Spleen (tissue), 11 donors: ENCODE measurements at regions not wholly inside any gene's neighbourhood (a gene's known extent, or its start where the extent isn't known, plus 50 kb on each side); places are given as distances from the start of the nearest gene placed in this dataset.

Experiments used
- DNase-seq: peaks from one replicate; pipeline ENCODE4 v3.0.0-alpha.2; 2020
- H3K27ac ChIP-seq, 8 donors: fragments of 200-600 bp; sonication (generic) in 7 of 8; 1 replicate in 4 of 8; 2 replicates in 4 of 8; pipeline versions ENCODE4 v1.5.0 to v1.8.0; 2016 to 2021; ENCODE audit warnings: inconsistent platforms in 4 of 8, mild to moderate bottlenecking in 4 of 8, moderate library complexity in 1 of 8
- H3K27me3 ChIP-seq, 7 donors: fragments of 200-600 bp; sonication (generic) in 6 of 7; replicated peaks in 1 of 7; 1 replicate in 4 of 7; 2 replicates in 3 of 7; pipeline versions ENCODE4 v1.5.0 to v1.8.0; 2016 to 2021; ENCODE audit warnings: inconsistent platforms in 3 of 7, mild to moderate bottlenecking in 1 of 7
- H3K36me3 ChIP-seq, 6 donors: fragments of 200-600 bp; sonication (generic) in 5 of 6; 1 replicate in 4 of 6; 2 replicates in 2 of 6; pipeline versions ENCODE4 v1.5.0 to v1.8.0; 2016 to 2021; ENCODE audit warnings: inconsistent platforms in 2 of 6
- H3K4me1 ChIP-seq, 6 donors: fragments of 200-600 bp; sonication (generic) in 5 of 6; 1 replicate in 3 of 6; 2 replicates in 3 of 6; pipeline versions ENCODE4 v1.5.0 to v1.8.0; 2016 to 2021; ENCODE audit warnings: inconsistent platforms in 3 of 6
- H3K4me3 ChIP-seq, 8 donors: fragments of 200-600 bp; sonication (generic) in 7 of 8; 1 replicate in 4 of 8; 2 replicates in 4 of 8; pipeline versions ENCODE4 v1.5.0 to v1.8.0; 2016 to 2021; ENCODE audit warnings: inconsistent platforms in 4 of 8, mild to moderate bottlenecking in 4 of 8, moderate library complexity in 2 of 8
- H3K9me3 ChIP-seq, 8 donors: fragments of 200-600 bp; sonication (generic) in 7 of 8; 1 replicate in 4 of 8; 2 replicates in 4 of 8; pipeline versions ENCODE4 v1.5.0 to v1.8.0; 2016 to 2021; ENCODE audit warnings: inconsistent platforms in 4 of 8
- CTCF ChIP-seq, 11 experiments: fragments of 200-600 bp in 7 of 11; fragments of 450-650 bp in 4 of 11; sonication (generic) in 4 of 11; IDR thresholded peaks in 8 of 11; conservative IDR thresholded peaks in 3 of 11; 1 replicate in 7 of 11; 2 replicates in 4 of 11; pipeline versions ENCODE4 v1.4.0 to v1.8.0; 2016 to 2021; ENCODE audit warnings: antibody characterized with exemption in 11 of 11, inconsistent platforms in 4 of 11, mild to moderate bottlenecking in 1 of 11
- POLR2A ChIP-seq, 3 donors: fragments of 450-650 bp; IDR thresholded peaks; one replicate each; pipeline ENCODE4 v1.5.1; 2017; ENCODE audit warnings: antibody characterized with exemption in 3 of 3, mild to moderate bottlenecking in 1 of 3
- POLR2AphosphoS5 ChIP-seq, 3 donors: sonication (generic); formaldehyde crosslinking; IDR thresholded peaks; one replicate each; pipeline ENCODE4 v1.5.1; 2017; ENCODE audit warnings: antibody characterized with exemption in 3 of 3
- WGBS, 5 donors: extraction: QIAGEN DNeasy Blood & Tissue Kit in 3 of 5; methylation state at CpG; one replicate each; pipeline versions ENCODE4 v1.1.5 to v1.1.7; 2013 to 2018; 5-methylcytosine and 5-hydroxymethylcytosine counted together
- intact Hi-C: fragments of 100-400 bp; cut with DNase I; formaldehyde crosslinking; loops from one replicate; pipeline ENCODE4 v1.15.0; 2023; ENCODE audit warnings: low total_unique reads
- donor health status: healthy with polysubstance abuse.
- donor health status: DM: no; HTN: no; CAD: no; lungs with moderate emphysema.
- donor health status: DM: no; HTN: no; CAD: no.
- donor health status: Bipolar disorder and iron deficiency.
- donor health status: healthy.
- donor health status: DM: no; HTN: no; CAD: no.
- donor health status: DM: yes; HTN: yes; CAD: no.

- no peaks in the 10 kb centered on the region for H3K36me3 ChIP-seq
- no peak overlapping the region for H3K4me3 ChIP-seq
- 77 to 96% (median 91%) methylated on average over 3 of the region's 3 CpGs for WGBS, 5 donors
- no peaks in the 10 kb centered on the region for H3K4me1 ChIP-seq
- TF ChIP-seq POLR2AphosphoS5 (IDR thresholded peaks at IDR 0.05) = no peak
- TF ChIP-seq POLR2A (IDR thresholded peaks at IDR 0.05) = no peak
- TF ChIP-seq CTCF (IDR thresholded peaks at IDR 0.05 in 8 of 11, conservative IDR thresholded peaks at IDR 0.05 in 3 of 11) = no peak
- H3K9me3 ChIP-seq = no peaks in the 10 kb centered on the region
- DNase-seq = no peak
- H3K27ac ChIP-seq = no peak overlapping the region
- no peaks in the 10 kb centered on the region for H3K27me3 ChIP-seq
- intact Hi-C loops = no loop called here
These were observed 250.7 kb upstream of the TNP1 start for GRCh38 chr2:217110550-217110949.

DNA sequence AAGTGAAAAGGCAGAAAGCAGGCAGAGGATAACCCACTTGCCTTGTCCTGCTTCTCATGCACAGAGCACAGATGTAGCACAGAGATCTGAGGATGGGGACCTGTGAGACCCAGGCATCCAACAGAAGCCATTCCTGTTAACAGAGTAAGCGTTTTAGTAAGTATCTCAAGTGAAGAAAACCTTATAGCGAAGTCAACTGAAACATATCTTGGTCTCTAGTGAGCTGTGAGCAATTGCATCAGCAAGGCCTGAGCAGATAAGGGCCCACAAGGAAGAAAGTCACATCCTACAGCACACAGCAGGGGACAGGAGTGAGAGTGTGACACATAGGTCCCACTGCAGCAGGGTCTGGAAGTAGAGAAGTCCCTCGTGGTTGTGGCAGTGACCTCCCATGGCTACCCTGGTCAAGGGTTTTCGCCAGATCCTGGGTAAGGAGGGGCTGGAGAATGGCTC, 248.7 kb upstream of the TNP1 start:
- TF ChIP-seq POLR2A (IDR thresholded peaks at IDR 0.05) (no peak), POLR2AphosphoS5 (IDR thresholded peaks at IDR 0.05) (no peak), CTCF (IDR thresholded peaks at IDR 0.05 in 8 of 11, conservative IDR thresholded peaks at IDR 0.05 in 3 of 11) (no peak)
- intact Hi-C loops = no loop called here
- no peaks in the 10 kb centered on the region for H3K36me3 ChIP-seq
- no peaks in the 10 kb centered on the region for H3K9me3 ChIP-seq
- 69 to 87% (median 81%) methylated on average over 4 of the region's 4 CpGs for WGBS, 5 donors
- no peak for DNase-seq
- no peak overlapping the region for H3K4me3 ChIP-seq
- no peaks in the 10 kb centered on the region for H3K4me1 ChIP-seq
- no peak overlapping the region for H3K27ac ChIP-seq
- no peaks in the 10 kb centered on the region for H3K27me3 ChIP-seq

GRCh38 chr2:217108086-217108485, 248.2 kb upstream of the TNP1 start:
- no peaks in the 10 kb centered on the region for H3K4me1 ChIP-seq
- no peaks in the 10 kb centered on the region for H3K27me3 ChIP-seq
- H3K36me3 ChIP-seq = no peaks in the 10 kb centered on the region
- no peak overlapping the region for H3K27ac ChIP-seq
- no peaks in the 10 kb centered on the region for H3K9me3 ChIP-seq
- no peak for DNase-seq
- intact Hi-C loops = no loop called here
- no peak for TF ChIP-seq POLR2A (IDR thresholded peaks at IDR 0.05)
- no peak for TF ChIP-seq CTCF (IDR thresholded peaks at IDR 0.05 in 8 of 11, conservative IDR thresholded peaks at IDR 0.05 in 3 of 11)
- TF ChIP-seq POLR2AphosphoS5 (IDR thresholded peaks at IDR 0.05) = no peak
- no peak overlapping the region for H3K4me3 ChIP-seq

DNA sequence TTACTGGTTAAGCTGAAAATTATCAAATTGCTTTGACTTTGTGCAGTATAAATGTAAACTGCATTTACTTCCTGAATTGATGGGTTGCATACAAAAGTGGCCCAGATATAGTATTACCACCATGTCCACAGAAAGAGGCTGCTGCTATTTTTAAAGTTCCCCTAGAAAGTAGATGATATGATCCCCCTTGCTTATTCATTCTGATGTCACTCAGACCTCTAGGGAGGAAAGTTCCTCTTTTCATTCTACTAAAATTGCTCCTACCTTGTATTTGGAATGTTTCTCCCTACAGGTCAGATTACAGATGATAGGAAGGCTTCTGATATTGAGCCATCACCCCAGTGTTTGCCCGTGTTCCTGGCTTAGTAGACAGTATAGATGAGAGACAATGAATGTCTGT, 247.6 kb upstream of the TNP1 start:
- intact Hi-C loops = no loop called here

More for the DNA sequence above, 247.6 kb upstream of the TNP1 start:
- no peaks in the 10 kb centered on the region for H3K4me1 ChIP-seq
- no peak overlapping the region for H3K4me3 ChIP-seq
- H3K27ac ChIP-seq = no peak overlapping the region
- H3K36me3 ChIP-seq = no peaks in the 10 kb centered on the region
- no peaks in the 10 kb centered on the region for H3K9me3 ChIP-seq
- 62 to 83% (median 76%) methylated on average over 1 of the region's 1 CpG for WGBS, 5 donors
- no peak for DNase-seq
- H3K27me3 ChIP-seq = no peaks in the 10 kb centered on the region
- TF ChIP-seq POLR2A (IDR thresholded peaks at IDR 0.05) (no peak), POLR2AphosphoS5 (IDR thresholded peaks at IDR 0.05) (no peak), CTCF (IDR thresholded peaks at IDR 0.05 in 8 of 11, conservative IDR thresholded peaks at IDR 0.05 in 3 of 11) (no peak)
